OCI-LY1 (cell line): ENCODE measurements at regions not wholly inside any gene's neighbourhood (a gene's known extent, or its start where the extent isn't known, plus 50 kb on each side); places are given as distances from the start of the nearest gene placed in this dataset.

Experiments used
- EZH2 ChIP-seq: fragments of 200-600 bp; sonication (generic), shearing (Covaris generic); IDR thresholded peaks from 2 replicates; pipeline ENCODE4 v1.8.0; 2017; ENCODE audit warnings: borderline replicate concordance, mixed run types, mild to moderate bottlenecking, antibody characterized with exemption, low read length, moderate library complexity, mixed read lengths
- TF ChIP-seq, protein P1 (sequence below): fragments of 200-600 bp; sonication (generic), shearing (Covaris generic); IDR thresholded peaks from 2 replicates; pipeline ENCODE4 v1.5.1; 2017; ENCODE audit warnings: mild to moderate bottlenecking, antibody characterized with exemption, low read length, moderate library complexity, mixed read lengths

DNA sequence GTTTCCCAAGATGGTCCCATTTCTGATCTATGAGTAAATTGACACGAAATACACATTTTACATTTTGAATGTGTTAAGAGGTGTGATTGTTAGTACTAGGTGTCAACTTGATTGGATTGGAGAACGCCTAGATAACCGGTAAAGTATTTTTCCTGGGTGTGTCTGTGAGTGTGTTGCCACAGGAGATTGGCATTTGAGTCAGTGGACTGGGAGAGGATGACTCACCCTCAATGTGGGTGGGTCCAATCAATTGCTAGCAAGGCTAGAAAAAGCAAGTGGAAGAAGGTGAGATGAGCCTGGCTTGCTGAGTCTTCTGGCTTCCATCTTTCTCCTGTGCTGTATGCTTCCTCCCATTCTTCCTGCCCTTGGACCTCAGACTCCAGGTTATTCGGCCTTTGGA, 960.7 kb upstream of the PCDH9 start:
- TF ChIP-seq, protein P1, sequence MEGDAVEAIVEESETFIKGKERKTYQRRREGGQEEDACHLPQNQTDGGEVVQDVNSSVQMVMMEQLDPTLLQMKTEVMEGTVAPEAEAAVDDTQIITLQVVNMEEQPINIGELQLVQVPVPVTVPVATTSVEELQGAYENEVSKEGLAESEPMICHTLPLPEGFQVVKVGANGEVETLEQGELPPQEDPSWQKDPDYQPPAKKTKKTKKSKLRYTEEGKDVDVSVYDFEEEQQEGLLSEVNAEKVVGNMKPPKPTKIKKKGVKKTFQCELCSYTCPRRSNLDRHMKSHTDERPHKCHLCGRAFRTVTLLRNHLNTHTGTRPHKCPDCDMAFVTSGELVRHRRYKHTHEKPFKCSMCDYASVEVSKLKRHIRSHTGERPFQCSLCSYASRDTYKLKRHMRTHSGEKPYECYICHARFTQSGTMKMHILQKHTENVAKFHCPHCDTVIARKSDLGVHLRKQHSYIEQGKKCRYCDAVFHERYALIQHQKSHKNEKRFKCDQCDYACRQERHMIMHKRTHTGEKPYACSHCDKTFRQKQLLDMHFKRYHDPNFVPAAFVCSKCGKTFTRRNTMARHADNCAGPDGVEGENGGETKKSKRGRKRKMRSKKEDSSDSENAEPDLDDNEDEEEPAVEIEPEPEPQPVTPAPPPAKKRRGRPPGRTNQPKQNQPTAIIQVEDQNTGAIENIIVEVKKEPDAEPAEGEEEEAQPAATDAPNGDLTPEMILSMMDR: no peak
- no peak for TF ChIP-seq EZH2
